ENCODE measurements at regions not wholly inside any gene's neighbourhood (a gene's known extent, or its start where the extent isn't known, plus 50 kb on each side); places are given as distances from the start of the nearest gene placed in this dataset.

- DNase-seq = peak; percentile 65
Measured at GRCh38 chr2:9681427-9681817, 50.6 kb upstream of the YWHAQ start.

- no peak for DNase-seq
Measured at GRCh38 chr2:9685637-9686036, 54.8 kb upstream of the YWHAQ start.

DNA sequence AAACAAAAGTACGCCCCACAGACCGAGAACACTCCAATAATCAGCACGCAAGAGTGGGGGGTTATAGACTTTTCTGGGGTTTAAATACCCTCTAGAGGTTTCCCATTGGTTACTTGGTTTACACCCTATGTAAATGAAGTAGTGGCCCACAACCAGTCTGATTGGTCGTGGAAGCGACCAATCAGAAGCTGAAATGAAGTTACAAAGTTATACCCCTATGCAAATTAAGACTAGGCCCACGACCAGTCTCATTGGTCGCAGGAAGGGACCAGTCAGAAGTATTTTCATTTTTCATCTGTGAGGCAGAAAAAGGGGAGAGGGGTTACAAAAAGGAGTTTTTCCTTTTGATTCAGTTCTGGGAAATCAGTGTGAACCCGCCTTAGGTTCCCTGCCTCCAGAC, 55.3 kb upstream of the YWHAQ start:
- no peak for DNase-seq

DNA sequence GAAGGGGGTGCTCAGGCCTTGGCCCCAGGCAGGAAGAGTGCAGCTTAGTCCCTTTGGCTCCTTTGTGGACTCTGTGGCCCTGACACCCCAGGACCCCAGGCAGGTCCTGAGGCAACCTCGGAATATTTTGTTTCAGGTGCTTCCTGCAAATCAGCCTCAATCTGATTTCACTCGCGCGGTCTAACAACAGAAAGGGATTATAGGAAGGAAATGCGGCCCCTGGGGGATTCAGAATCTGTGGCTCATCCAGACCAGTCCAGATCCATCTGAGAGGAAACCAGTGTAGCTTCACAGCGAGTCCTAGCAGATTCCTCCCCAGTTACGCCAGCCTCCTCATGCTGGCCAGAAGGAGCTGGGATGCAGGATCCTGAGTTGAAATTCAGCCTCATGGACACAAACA, 59.5 kb upstream of the YWHAQ start:
- no peak for DNase-seq

DNA sequence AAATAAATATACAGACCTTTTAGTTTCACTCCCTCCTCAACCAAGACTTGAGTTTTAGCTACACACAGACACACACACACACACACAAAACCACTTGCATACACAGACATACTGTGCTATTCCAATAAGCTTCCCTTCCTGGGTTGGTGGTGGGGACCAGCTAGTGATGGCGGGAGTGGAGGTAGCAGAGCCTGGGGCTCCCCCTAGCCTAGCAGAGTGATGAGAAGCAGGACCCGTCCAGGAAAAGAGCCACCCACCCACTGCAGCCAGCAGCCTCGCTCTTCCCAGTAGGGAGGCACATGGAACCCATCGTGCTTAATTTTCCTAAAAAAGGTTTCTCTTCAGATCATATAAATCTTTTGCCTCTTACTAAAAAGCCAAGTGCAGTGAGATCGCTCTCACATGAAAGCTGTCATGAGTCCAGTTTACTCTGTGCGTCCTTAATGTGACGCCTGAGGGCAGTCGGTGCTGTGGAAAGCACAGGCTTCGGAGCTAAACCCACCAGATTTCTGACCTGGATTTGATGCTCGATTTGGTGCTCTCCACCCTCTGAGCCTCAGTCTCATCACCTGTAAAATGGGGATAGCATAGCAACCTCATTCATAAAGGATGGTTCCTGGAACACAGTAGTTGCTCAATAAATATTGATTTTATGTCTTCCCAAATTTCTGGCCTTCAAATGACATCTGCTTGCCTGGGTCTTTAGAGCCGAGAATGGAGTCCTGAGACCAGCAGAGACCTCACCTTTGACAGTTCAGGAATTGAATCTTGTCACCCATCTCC, 60.1 kb upstream of the YWHAQ start:
- no peak for DNase-seq

GRCh38 chr2:9692456-9693195, 61.8 kb upstream of the YWHAQ start:
- DNase-seq = peak; percentile 27

GRCh38 chr2:9693196-9693491, 62.3 kb upstream of the YWHAQ start:
- peak; percentile 26 for DNase-seq

- no peak for DNase-seq
Measured at GRCh38 chr2:9693646-9694045, 62.8 kb upstream of the YWHAQ start.

GRCh38 chr2:9694661-9695234, 64.0 kb upstream of the YWHAQ start:
- DNase-seq = no peak

GRCh38 chr2:9695941-9696340, 65.1 kb upstream of the YWHAQ start:
- DNase-seq = no peak

GRCh38 chr2:9696731-9697130, 65.9 kb upstream of the YWHAQ start:
- no peak for DNase-seq

- DNase-seq = peak; percentile 30
Measured at GRCh38 chr2:9697909-9698308, 67.1 kb upstream of the YWHAQ start.

DNA sequence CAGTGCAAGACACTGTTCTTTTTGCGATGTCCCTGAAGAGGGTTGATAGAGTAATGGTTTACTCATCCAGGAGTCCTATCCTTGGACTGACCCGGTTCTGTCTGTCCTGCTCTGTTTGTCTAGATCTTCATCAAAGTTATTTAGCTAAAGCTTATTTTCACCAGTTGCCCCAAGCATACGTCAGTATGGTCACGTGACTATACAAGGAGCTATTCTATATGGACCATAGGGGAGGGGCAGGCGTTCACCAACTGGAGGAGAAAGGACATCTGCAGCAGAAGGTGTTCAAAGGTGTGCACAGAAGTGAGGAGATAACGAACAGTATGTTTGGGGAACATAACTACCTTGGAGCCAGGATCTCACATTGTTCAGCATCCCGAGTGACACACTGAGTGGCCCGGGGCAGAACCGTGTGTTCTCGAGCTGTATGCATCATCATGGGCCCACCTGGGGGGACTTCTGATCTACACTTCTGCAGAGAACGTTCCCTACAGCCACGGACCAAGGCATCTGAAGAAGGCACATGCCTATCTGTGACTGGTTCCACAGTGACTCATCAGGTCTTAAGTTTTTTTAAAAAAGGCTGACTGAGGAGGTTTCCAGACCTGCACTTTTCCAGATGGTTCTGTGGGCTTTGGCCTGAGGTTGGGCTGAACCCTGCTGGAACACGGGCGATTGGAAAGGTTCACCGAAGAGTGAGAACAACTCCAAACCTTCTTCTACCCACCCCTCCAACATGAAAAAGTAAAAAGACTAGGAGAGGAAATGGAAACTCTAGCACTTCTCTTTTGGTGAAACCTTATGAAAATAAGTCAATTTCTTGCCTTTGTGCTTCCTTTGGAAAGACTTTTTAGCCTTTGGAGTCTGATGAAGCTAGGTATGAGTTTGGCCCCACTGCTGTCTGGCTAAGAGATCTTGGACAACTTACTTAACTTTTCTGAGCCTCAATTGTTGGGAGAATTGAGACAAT, 68.6 kb upstream of the YWHAQ start:
- no peak for DNase-seq

GRCh38 chr2:9700109-9700495, 69.3 kb upstream of the YWHAQ start:
- no peak for DNase-seq

DNA sequence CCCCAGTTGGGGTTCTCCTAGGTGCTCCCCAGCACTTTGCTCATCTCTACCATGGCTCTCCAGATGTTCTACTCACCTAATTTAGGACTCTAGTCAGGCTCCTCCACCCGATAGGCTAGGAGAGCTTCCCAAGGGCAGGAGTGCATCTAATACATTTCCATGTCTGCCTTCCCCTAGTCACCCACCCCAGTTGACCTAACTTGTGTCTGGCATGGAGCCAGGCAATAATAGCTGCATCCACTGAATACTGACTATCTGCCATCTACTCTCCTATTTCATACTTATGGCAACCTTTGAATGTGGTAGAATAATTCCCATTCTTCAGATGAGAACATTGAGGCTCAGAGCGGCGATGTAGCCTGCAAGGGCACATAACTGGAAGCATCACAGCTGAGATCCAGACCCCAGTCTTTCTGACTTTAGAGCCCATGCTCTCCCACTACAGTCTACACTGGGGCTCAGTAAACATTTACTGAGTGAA, 71.8 kb upstream of the YWHAQ start:
- DNase-seq = no peak

- DNase-seq = peak; percentile 95
Measured at GRCh38 chr2:9703085-9703678, 72.4 kb upstream of the YWHAQ start.

DNA sequence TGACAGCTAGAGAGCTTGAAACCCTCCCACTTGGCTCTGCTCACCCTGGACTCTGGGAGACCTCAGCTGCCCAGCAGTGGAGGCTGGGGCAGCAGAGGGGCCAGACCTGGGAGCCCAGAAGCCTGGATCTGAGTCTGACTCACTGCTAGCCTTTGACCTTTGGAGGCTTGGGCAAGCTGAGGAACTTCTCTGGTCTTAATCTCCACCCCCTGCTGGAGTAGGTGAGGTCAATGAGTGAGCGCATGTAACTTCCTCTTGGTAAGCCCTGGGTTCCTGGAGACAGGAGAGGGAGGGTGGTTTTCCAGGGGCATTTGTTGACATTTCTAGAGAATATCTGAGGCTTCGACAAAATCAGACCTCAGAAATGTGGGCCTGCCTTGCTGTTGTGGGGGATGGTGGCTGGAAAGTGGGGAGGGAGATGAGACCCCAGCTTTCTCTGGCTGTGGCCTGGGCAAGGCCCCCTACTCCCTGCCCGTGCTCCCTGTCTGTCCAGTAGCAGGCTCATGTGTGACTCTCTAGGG, 73.0 kb upstream of the YWHAQ start:
- DNase-seq = peak; percentile 51

GRCh38 chr2:9704600-9704999, 73.8 kb upstream of the YWHAQ start:
- no peak for DNase-seq

DNA sequence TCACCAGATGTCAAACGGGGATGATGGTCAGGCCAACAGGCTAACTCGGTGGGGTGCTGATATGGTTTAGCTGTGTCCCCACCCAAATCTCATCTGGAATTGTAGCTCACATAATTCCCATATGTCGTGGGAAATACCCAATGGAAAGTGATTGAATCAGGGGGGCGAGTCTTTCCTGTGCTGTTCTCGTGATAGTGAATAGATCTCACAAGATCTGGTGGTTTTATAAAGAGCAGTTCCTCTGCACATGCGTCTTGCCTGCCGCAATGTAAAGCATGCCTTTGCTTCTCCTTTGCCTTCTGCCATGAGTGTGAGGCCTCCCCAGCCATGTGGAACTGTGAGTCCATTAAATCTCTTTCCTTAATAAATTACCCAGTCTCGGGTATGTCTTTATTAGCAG, 74.4 kb upstream of the YWHAQ start:
- no peak for DNase-seq

DNA sequence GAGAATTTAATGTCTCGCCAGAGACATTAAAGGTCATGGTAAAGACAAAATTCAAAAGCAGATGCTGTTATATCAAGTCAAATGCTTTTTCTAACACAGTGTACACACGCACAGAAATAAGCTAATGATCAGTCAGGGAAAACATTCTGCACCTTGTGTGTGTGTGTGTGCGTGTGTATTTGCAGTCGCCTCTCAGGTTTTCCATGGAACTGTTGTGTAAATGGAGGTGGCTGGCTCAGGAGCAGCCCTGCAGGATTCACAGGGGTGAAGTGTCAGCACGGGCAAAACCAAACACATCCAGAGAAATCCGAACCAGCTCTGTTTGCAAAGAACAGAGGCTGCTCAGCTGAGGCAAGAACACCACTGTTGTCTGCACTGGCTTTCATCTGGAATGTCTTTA, 76.2 kb upstream of the YWHAQ start:
- DNase-seq = no peak

GRCh38 chr2:9707611-9708160, 76.9 kb upstream of the YWHAQ start:
- DNase-seq = no peak

All from CD4-positive, alpha-beta T cell treated with Interleukin-10 for 1 hour (primary cell).